ENCODE measurements at regions not wholly inside any gene's neighbourhood (a gene's known extent, or its start where the extent isn't known, plus 50 kb on each side); places are given as distances from the start of the nearest gene placed in this dataset.
"Not testable (repeated sequence)": the region's sequence is repeated elsewhere in the genome, so short reads cannot be mapped to it uniquely, and the experiment has no call there.

- H3K9me3 Mint-ChIP-seq = no peaks in the 10 kb centered on the region
- peaks cover 5 to 21% of the 10 kb centered on the region in 2 donors for H3K27me3 Mint-ChIP-seq
- H3K4me3 Mint-ChIP-seq = no peak overlapping the region
- ATAC-seq (replicated peaks) (no peak), DNase-seq (no peak)
- no peaks in the 10 kb centered on the region for H3K4me1 Mint-ChIP-seq (ENCODE audit: low read depth in 2 of 2)
- no peaks in the 10 kb centered on the region for H3K36me3 Mint-ChIP-seq (ENCODE audit: insufficient read depth)
- H3K27ac Mint-ChIP-seq = no peak overlapping the region
These were observed 254.8 kb downstream of the TTC32 start for GRCh38 chr2:19646987-19647386.

- Mint-ChIP-seq H3K4me3 (no peak overlapping the region), H3K27ac (no peak overlapping the region), H3K36me3 (ENCODE audit: insufficient read depth) (no peaks in the 10 kb centered on the region), H3K9me3 (no peaks in the 10 kb centered on the region), H3K4me1 (ENCODE audit: low read depth in 2 of 2) (no peaks in the 10 kb centered on the region), H3K27me3 (peaks cover 0 to 4% of the 10 kb centered on the region in 2 donors)
- no peak for ATAC-seq (replicated peaks)
- no peak for DNase-seq
These were observed 257.0 kb downstream of the TTC32 start for GRCh38 chr2:19644763-19645162.

- ATAC-seq (replicated peaks) = no peak
- no peaks in the 10 kb centered on the region for H3K9me3 Mint-ChIP-seq
- H3K4me3 Mint-ChIP-seq = no peak overlapping the region
- no peaks in the 10 kb centered on the region for H3K27me3 Mint-ChIP-seq
- no peak overlapping the region for H3K27ac Mint-ChIP-seq
- no peaks in the 10 kb centered on the region for H3K36me3 Mint-ChIP-seq (ENCODE audit: insufficient read depth)
- no peaks in the 10 kb centered on the region for H3K4me1 Mint-ChIP-seq (ENCODE audit: low read depth in 2 of 2)
- DNase-seq = no peak
These were observed 258.7 kb downstream of the TTC32 start for GRCh38 chr2:19643117-19643518.

- no peaks in the 10 kb centered on the region for H3K27me3 Mint-ChIP-seq
- no peak overlapping the region for H3K27ac Mint-ChIP-seq
- ATAC-seq (replicated peaks) (no peak), DNase-seq (no peak)
- H3K4me1 Mint-ChIP-seq (ENCODE audit: low read depth in 2 of 2) = no peaks in the 10 kb centered on the region
- H3K9me3 Mint-ChIP-seq = no peaks in the 10 kb centered on the region
- H3K4me3 Mint-ChIP-seq = no peak overlapping the region
- H3K36me3 Mint-ChIP-seq (ENCODE audit: insufficient read depth) = no peaks in the 10 kb centered on the region
These were observed 259.3 kb downstream of the TTC32 start for GRCh38 chr2:19642501-19642900.

- no peak for ATAC-seq (replicated peaks)
- no peaks in the 10 kb centered on the region for H3K4me1 Mint-ChIP-seq (ENCODE audit: low read depth in 2 of 2)
- no peaks in the 10 kb centered on the region for H3K36me3 Mint-ChIP-seq (ENCODE audit: insufficient read depth)
- no peaks in the 10 kb centered on the region for H3K9me3 Mint-ChIP-seq
- no peak overlapping the region for H3K27ac Mint-ChIP-seq
- no peak for DNase-seq
- peaks cover 20 to 21% of the 10 kb centered on the region in 2 donors for H3K27me3 Mint-ChIP-seq
- no peak overlapping the region for H3K4me3 Mint-ChIP-seq
These were observed 265.8 kb downstream of the TTC32 start for GRCh38 chr2:19635951-19636510.

GRCh38 chr2:19632403-19632991 lies 269.3 kb downstream of the TTC32 start:
- H3K36me3 Mint-ChIP-seq (ENCODE audit: insufficient read depth) = no peaks in the 10 kb centered on the region
- ATAC-seq (replicated peaks) = no peak
- no peaks in the 10 kb centered on the region for H3K4me1 Mint-ChIP-seq (ENCODE audit: low read depth in 2 of 2)
- no peak overlapping the region for H3K27ac Mint-ChIP-seq
- H3K4me3 Mint-ChIP-seq = no peak overlapping the region
- H3K9me3 Mint-ChIP-seq = peaks cover 0 to 2% of the 10 kb centered on the region in 2 donors
- DNase-seq = no peak
- H3K27me3 Mint-ChIP-seq = peaks cover 20 to 21% of the 10 kb centered on the region in 2 donors

- no peak for ATAC-seq (replicated peaks)
- Mint-ChIP-seq H3K4me1 (ENCODE audit: low read depth in 2 of 2) (no peaks in the 10 kb centered on the region), H3K27me3 (peaks cover 20 to 21% of the 10 kb centered on the region in 2 donors), H3K4me3 (no peak overlapping the region), H3K9me3 (peaks cover 0 to 2% of the 10 kb centered on the region in 2 donors), H3K36me3 (ENCODE audit: insufficient read depth) (no peaks in the 10 kb centered on the region), H3K27ac (no peak overlapping the region)
- DNase-seq = no peak
These were observed 269.9 kb downstream of the TTC32 start for GRCh38 chr2:19631871-19632270.

GRCh38 chr2:19630921-19631320 lies 270.9 kb downstream of the TTC32 start:
- Mint-ChIP-seq H3K27ac (no peak overlapping the region), H3K27me3 (peaks cover 12 to 19% of the 10 kb centered on the region in 2 donors), H3K4me1 (ENCODE audit: low read depth in 2 of 2) (no peaks in the 10 kb centered on the region), H3K36me3 (ENCODE audit: insufficient read depth) (peaks cover 1% of the 10 kb centered on the region), H3K9me3 (peaks cover 2 to 6% of the 10 kb centered on the region in 2 donors), H3K4me3 (no peak overlapping the region)
- DNase-seq (no peak), ATAC-seq (replicated peaks) (no peak)

- DNase-seq (no peak), ATAC-seq (replicated peaks) (no peak)
- no peak overlapping the region for H3K27ac Mint-ChIP-seq
- no peaks in the 10 kb centered on the region for H3K4me1 Mint-ChIP-seq (ENCODE audit: low read depth in 2 of 2)
- H3K9me3 Mint-ChIP-seq = peaks cover 2 to 8% of the 10 kb centered on the region in 2 donors
- peaks cover 3% of the 10 kb centered on the region for H3K36me3 Mint-ChIP-seq (ENCODE audit: insufficient read depth)
- peaks cover 0 to 7% of the 10 kb centered on the region in 2 donors for H3K27me3 Mint-ChIP-seq
- no peak overlapping the region for H3K4me3 Mint-ChIP-seq
These were observed 268.9 kb upstream of the OSR1 start for GRCh38 chr2:19627359-19627758.

GRCh38 chr2:19623488-19623887 lies 265.1 kb upstream of the OSR1 start:
- DNase-seq = no peak
- no peaks in the 10 kb centered on the region for H3K4me1 Mint-ChIP-seq (ENCODE audit: low read depth in 2 of 2)
- peaks cover 3% of the 10 kb centered on the region for H3K36me3 Mint-ChIP-seq (ENCODE audit: insufficient read depth)
- peaks cover 0 to 12% of the 10 kb centered on the region in 2 donors for H3K9me3 Mint-ChIP-seq
- peaks cover 16 to 20% of the 10 kb centered on the region in 2 donors for H3K27me3 Mint-ChIP-seq
- ATAC-seq (replicated peaks) = no peak
- no peak overlapping the region for H3K4me3 Mint-ChIP-seq
- no peak overlapping the region for H3K27ac Mint-ChIP-seq

- Mint-ChIP-seq H3K9me3 (peaks cover 16 to 37% of the 10 kb centered on the region in 2 donors), H3K27me3 (peaks cover 24 to 26% of the 10 kb centered on the region in 2 donors), H3K36me3 (ENCODE audit: insufficient read depth) (peaks cover 3% of the 10 kb centered on the region), H3K27ac (no peak overlapping the region), H3K4me1 (ENCODE audit: low read depth in 2 of 2) (no peaks in the 10 kb centered on the region), H3K4me3 (no peak overlapping the region)
- ATAC-seq (replicated peaks) (no peak), DNase-seq (no peak)
These were observed 258.9 kb upstream of the OSR1 start for GRCh38 chr2:19617257-19617848.

GRCh38 chr2:19615402-19615801 lies 257.0 kb upstream of the OSR1 start:
- H3K4me3 Mint-ChIP-seq; H3K36me3 Mint-ChIP-seq (ENCODE audit: insufficient read depth); H3K4me1 Mint-ChIP-seq (ENCODE audit: low read depth in 2 of 2); H3K27ac Mint-ChIP-seq; ATAC-seq (replicated peaks); DNase-seq: not testable (repeated sequence)
- Mint-ChIP-seq H3K9me3 (peaks cover 16 to 37% of the 10 kb centered on the region in 2 donors), H3K27me3 (peaks cover 16 to 30% of the 10 kb centered on the region in 2 donors)

- no peaks in the 10 kb centered on the region for H3K4me1 Mint-ChIP-seq (ENCODE audit: low read depth in 2 of 2)
- H3K27me3 Mint-ChIP-seq = peaks cover 13 to 29% of the 10 kb centered on the region in 2 donors
- DNase-seq (no peak), ATAC-seq (replicated peaks) (no peak)
- no peak overlapping the region for H3K4me3 Mint-ChIP-seq
- peaks cover 16 to 33% of the 10 kb centered on the region in 2 donors for H3K9me3 Mint-ChIP-seq
- H3K36me3 Mint-ChIP-seq (ENCODE audit: insufficient read depth) = peaks cover 3% of the 10 kb centered on the region
- H3K27ac Mint-ChIP-seq = no peak overlapping the region
These were observed 255.6 kb upstream of the OSR1 start for GRCh38 chr2:19614066-19614465.

All from effector memory CD8-positive, alpha-beta T cell (primary cell).